Mucosa of rectum (tissue), 2 donors: ENCODE measurements at regions not wholly inside any gene's neighbourhood (a gene's known extent, or its start where the extent isn't known, plus 50 kb on each side); places are given as distances from the start of the nearest gene placed in this dataset.
"Not testable (repeated sequence)": the region's sequence is repeated elsewhere in the genome, so short reads cannot be mapped to it uniquely, and the experiment has no call there.

Experiments used
- H3K27ac ChIP-seq, 2 donors: one replicate each; pipeline ENCODE4 v1.7.0; 2013; ENCODE audit warnings: inconsistent platforms in 2 of 2, low read depth in 2 of 2, low read length in 2 of 2
- H3K27me3 ChIP-seq, 2 donors: one replicate each; pipeline ENCODE4 v1.7.0; 2013; ENCODE audit warnings: low read length in 2 of 2; ENCODE audit not compliant: control insufficient read depth in 2 of 2, insufficient read depth in 2 of 2
- H3K36me3 ChIP-seq, 2 donors: one replicate each; pipeline ENCODE4 v1.7.0; 2013; ENCODE audit warnings: low read length in 2 of 2; ENCODE audit not compliant: control insufficient read depth in 2 of 2, insufficient read depth in 2 of 2
- H3K4me1 ChIP-seq, 2 donors: one replicate each; pipeline ENCODE4 v1.7.0; 2013; ENCODE audit warnings: low read length in 2 of 2, mild to moderate bottlenecking in 1 of 2; ENCODE audit not compliant: control insufficient read depth in 2 of 2, insufficient read depth in 2 of 2
- H3K4me3 ChIP-seq, 2 donors: one replicate each; pipeline ENCODE4 v1.7.0; 2013; ENCODE audit warnings: low read length in 2 of 2
- H3K9ac ChIP-seq, 2 donors: one replicate each; pipeline ENCODE4 v1.7.0; 2013; ENCODE audit warnings: low read length in 2 of 2, low read depth in 1 of 2, mild to moderate bottlenecking in 1 of 2
- H3K9me3 ChIP-seq, 2 donors: one replicate each; pipeline ENCODE4 v1.7.0; 2013; ENCODE audit warnings: low read length in 2 of 2; ENCODE audit not compliant: control insufficient read depth in 2 of 2
- donor health status: healthy.
- donor health status: Normal muscosa, but diverticular disease.

GRCh38 chr5:118290204-118290603, 698.1 kb downstream of the DTWD2 start:
- H3K36me3 ChIP-seq, result no peaks in the 10 kb centered on the region
- no peaks in the 10 kb centered on the region for H3K27me3 ChIP-seq
- no peaks in the 10 kb centered on the region for H3K9me3 ChIP-seq
- H3K9ac ChIP-seq, result no peak overlapping the region
- H3K27ac ChIP-seq, result no peak overlapping the region
- no peaks in the 10 kb centered on the region for H3K4me1 ChIP-seq
- no peak overlapping the region for H3K4me3 ChIP-seq

GRCh38 chr5:118284230-118284629, 704.1 kb downstream of the DTWD2 start:
- H3K4me1 ChIP-seq, H3K36me3 ChIP-seq, H3K27ac ChIP-seq, H3K9me3 ChIP-seq, H3K4me3 ChIP-seq, H3K27me3 ChIP-seq, H3K9ac ChIP-seq: not testable (repeated sequence)

- not testable (repeated sequence) for H3K27me3 ChIP-seq, H3K9me3 ChIP-seq, H3K4me3 ChIP-seq, H3K36me3 ChIP-seq, H3K9ac ChIP-seq, H3K4me1 ChIP-seq, H3K27ac ChIP-seq
Measured at GRCh38 chr5:118282480-118283038, 705.8 kb downstream of the DTWD2 start.

GRCh38 chr5:118279540-118280294, 708.6 kb downstream of the DTWD2 start:
- no peak overlapping the region for H3K27ac ChIP-seq
- no peaks in the 10 kb centered on the region for H3K27me3 ChIP-seq
- H3K9me3 ChIP-seq, result no peaks in the 10 kb centered on the region
- no peak overlapping the region for H3K9ac ChIP-seq
- H3K4me1 ChIP-seq, result no peaks in the 10 kb centered on the region
- H3K4me3 ChIP-seq, result no peak overlapping the region
- H3K36me3 ChIP-seq, result no peaks in the 10 kb centered on the region

- Histone ChIP-seq H3K4me1 (no peaks in the 10 kb centered on the region), H3K9me3 (no peaks in the 10 kb centered on the region), H3K27ac (no peak overlapping the region), H3K4me3 (no peak overlapping the region), H3K9ac (no peak overlapping the region), H3K27me3 (no peaks in the 10 kb centered on the region), H3K36me3 (no peaks in the 10 kb centered on the region)
Measured at GRCh38 chr5:118270526-118270925, 717.8 kb downstream of the DTWD2 start.

- Histone ChIP-seq H3K4me3 (no peak overlapping the region), H3K36me3 (no peaks in the 10 kb centered on the region), H3K9ac (no peak overlapping the region), H3K27me3 (no peaks in the 10 kb centered on the region), H3K27ac (no peak overlapping the region), H3K9me3 (no peaks in the 10 kb centered on the region), H3K4me1 (no peaks in the 10 kb centered on the region)
Measured at GRCh38 chr5:118258223-118258622, 730.1 kb downstream of the DTWD2 start.

GRCh38 chr5:118257066-118257465, 731.3 kb downstream of the DTWD2 start:
- no peak overlapping the region for H3K4me3 ChIP-seq
- no peak overlapping the region for H3K27ac ChIP-seq
- H3K27me3 ChIP-seq, result no peaks in the 10 kb centered on the region
- H3K36me3 ChIP-seq, result no peaks in the 10 kb centered on the region
- H3K4me1 ChIP-seq, result no peaks in the 10 kb centered on the region
- no peaks in the 10 kb centered on the region for H3K9me3 ChIP-seq
- H3K9ac ChIP-seq, result no peak overlapping the region

GRCh38 chr5:118253225-118254061, 734.9 kb downstream of the DTWD2 start:
- Histone ChIP-seq H3K36me3 (no peaks in the 10 kb centered on the region), H3K9me3 (no peaks in the 10 kb centered on the region), H3K27me3 (no peaks in the 10 kb centered on the region), H3K4me3 (no peak overlapping the region), H3K9ac (no peak overlapping the region), H3K4me1 (no peaks in the 10 kb centered on the region), H3K27ac (no peak overlapping the region)

GRCh38 chr5:118249386-118249785, 739.0 kb downstream of the DTWD2 start:
- Histone ChIP-seq H3K27me3 (no peaks in the 10 kb centered on the region), H3K36me3 (no peaks in the 10 kb centered on the region), H3K4me1 (no peaks in the 10 kb centered on the region), H3K27ac (no peak overlapping the region), H3K9ac (no peak overlapping the region), H3K9me3 (no peaks in the 10 kb centered on the region), H3K4me3 (no peak overlapping the region)

- Histone ChIP-seq H3K27me3 (no peaks in the 10 kb centered on the region), H3K9me3 (no peaks in the 10 kb centered on the region), H3K36me3 (no peaks in the 10 kb centered on the region), H3K27ac (no peak overlapping the region), H3K4me1 (no peaks in the 10 kb centered on the region), H3K4me3 (no peak overlapping the region), H3K9ac (no peak overlapping the region)
Measured at GRCh38 chr5:118247458-118247857, 740.9 kb downstream of the DTWD2 start.
